ENCODE measurements at regions not wholly inside any gene's neighbourhood (a gene's known extent, or its start where the extent isn't known, plus 50 kb on each side); places are given as distances from the start of the nearest gene placed in this dataset.
A peak's percentile ranks its signal among the peaks of the same experiment; 100 is the strongest.

- H3K36me3 ChIP-seq (ENCODE audit: control insufficient read depth in 3 of 3, insufficient read depth in 2 of 3, low read depth in 1 of 3, low read length in 3 of 3) = no peaks in the 10 kb centered on the region
- no peak overlapping the region for H3K4me3 ChIP-seq (ENCODE audit: low read depth in 1 of 3, low read length in 3 of 3)
- FAIRE-seq (no peak), DNase-seq (no peak)
- H3K27me3 ChIP-seq (ENCODE audit: control insufficient read depth in 3 of 3, insufficient read depth in 3 of 3, low read length in 3 of 3) = peaks cover 0 to 3% (median 0%) of the 10 kb centered on the region in 3 donors
- H3K4me1 ChIP-seq (ENCODE audit: control insufficient read depth in 3 of 3, insufficient read depth in 2 of 3, low read depth in 1 of 3, low read length in 2 of 3) = no peaks in the 10 kb centered on the region
- no peak overlapping the region for H3K27ac ChIP-seq (ENCODE audit: low read depth in 1 of 3, low read length in 2 of 3)
- H3K9me3 ChIP-seq (ENCODE audit: control insufficient read depth in 2 of 2, insufficient read depth in 1 of 2, low read depth in 1 of 2, low read length in 1 of 2) = no peaks in the 10 kb centered on the region
- WGBS, 3 donors = 62 to 81% (median 71%) methylated on average over 4 of the region's 4 CpGs
These were observed 125.9 kb downstream of the RCN1 start for GRCh38 chr11:32216749-32217148.

GRCh38 chr11:32219320-32219719 lies 128.4 kb downstream of the RCN1 start:
- Histone ChIP-seq H3K4me1 (ENCODE audit: control insufficient read depth in 3 of 3, insufficient read depth in 2 of 3, low read depth in 1 of 3, low read length in 2 of 3) (no peaks in the 10 kb centered on the region), H3K27me3 (ENCODE audit: control insufficient read depth in 3 of 3, insufficient read depth in 3 of 3, low read length in 3 of 3) (peaks cover 0 to 3% (median 0%) of the 10 kb centered on the region in 3 donors), H3K27ac (ENCODE audit: low read depth in 1 of 3, low read length in 2 of 3) (no peak overlapping the region), H3K9me3 (ENCODE audit: control insufficient read depth in 2 of 2, insufficient read depth in 1 of 2, low read depth in 1 of 2, low read length in 1 of 2) (no peaks in the 10 kb centered on the region), H3K36me3 (ENCODE audit: control insufficient read depth in 3 of 3, insufficient read depth in 2 of 3, low read depth in 1 of 3, low read length in 3 of 3) (no peaks in the 10 kb centered on the region), H3K4me3 (ENCODE audit: low read depth in 1 of 3, low read length in 3 of 3) (no peak overlapping the region)
- WGBS, 3 donors = 63 to 76% (median 67%) methylated on average over 7 of the region's 7 CpGs
- DNase-seq (no peak), FAIRE-seq (no peak)

- FAIRE-seq (no peak), DNase-seq (no peak)
- peaks cover 0 to 4% (median 2%) of the 10 kb centered on the region in 3 donors for H3K27me3 ChIP-seq (ENCODE audit: control insufficient read depth in 3 of 3, insufficient read depth in 3 of 3, low read length in 3 of 3)
- 83 to 86% (median 85%) methylated on average over 14 of the region's 14 CpGs for WGBS, 3 donors
- no peak overlapping the region for H3K4me3 ChIP-seq (ENCODE audit: low read depth in 1 of 3, low read length in 3 of 3)
- H3K4me1 ChIP-seq (ENCODE audit: control insufficient read depth in 3 of 3, insufficient read depth in 2 of 3, low read depth in 1 of 3, low read length in 2 of 3) = no peaks in the 10 kb centered on the region
- H3K27ac ChIP-seq (ENCODE audit: low read depth in 1 of 3, low read length in 2 of 3) = no peak overlapping the region
- H3K36me3 ChIP-seq (ENCODE audit: control insufficient read depth in 3 of 3, insufficient read depth in 2 of 3, low read depth in 1 of 3, low read length in 3 of 3) = no peaks in the 10 kb centered on the region
- no peaks in the 10 kb centered on the region for H3K9me3 ChIP-seq (ENCODE audit: control insufficient read depth in 2 of 2, insufficient read depth in 1 of 2, low read depth in 1 of 2, low read length in 1 of 2)
These were observed 130.7 kb downstream of the RCN1 start for GRCh38 chr11:32221476-32222032.

GRCh38 chr11:32224580-32224979 lies 133.7 kb downstream of the RCN1 start:
- no peak for FAIRE-seq
- no peaks in the 10 kb centered on the region for H3K4me1 ChIP-seq (ENCODE audit: control insufficient read depth in 3 of 3, insufficient read depth in 2 of 3, low read depth in 1 of 3, low read length in 2 of 3)
- H3K9me3 ChIP-seq (ENCODE audit: control insufficient read depth in 2 of 2, insufficient read depth in 1 of 2, low read depth in 1 of 2, low read length in 1 of 2) = no peaks in the 10 kb centered on the region
- WGBS, 3 donors = 70 to 78% (median 74%) methylated on average over 3 of the region's 3 CpGs
- no peak overlapping the region for H3K4me3 ChIP-seq (ENCODE audit: low read depth in 1 of 3, low read length in 3 of 3)
- no peak overlapping the region for H3K27ac ChIP-seq (ENCODE audit: low read depth in 1 of 3, low read length in 2 of 3)
- H3K36me3 ChIP-seq (ENCODE audit: control insufficient read depth in 3 of 3, insufficient read depth in 2 of 3, low read depth in 1 of 3, low read length in 3 of 3) = no peaks in the 10 kb centered on the region
- H3K27me3 ChIP-seq (ENCODE audit: control insufficient read depth in 3 of 3, insufficient read depth in 3 of 3, low read length in 3 of 3) = peaks cover 0 to 4% (median 2%) of the 10 kb centered on the region in 3 donors
- no peak for DNase-seq

- 54 to 67% (median 56%) methylated on average over 14 of the region's 14 CpGs for WGBS, 3 donors
- H3K9me3 ChIP-seq (ENCODE audit: control insufficient read depth in 2 of 2, insufficient read depth in 1 of 2, low read depth in 1 of 2, low read length in 1 of 2) = no peaks in the 10 kb centered on the region
- H3K27me3 ChIP-seq (ENCODE audit: control insufficient read depth in 3 of 3, insufficient read depth in 3 of 3, low read length in 3 of 3) = peaks cover 0 to 4% (median 2%) of the 10 kb centered on the region in 3 donors
- H3K36me3 ChIP-seq (ENCODE audit: control insufficient read depth in 3 of 3, insufficient read depth in 2 of 3, low read depth in 1 of 3, low read length in 3 of 3) = no peaks in the 10 kb centered on the region
- no peak overlapping the region for H3K27ac ChIP-seq (ENCODE audit: low read depth in 1 of 3, low read length in 2 of 3)
- DNase-seq (no peak), FAIRE-seq (no peak)
- H3K4me1 ChIP-seq (ENCODE audit: control insufficient read depth in 3 of 3, insufficient read depth in 2 of 3, low read depth in 1 of 3, low read length in 2 of 3) = no peaks in the 10 kb centered on the region
- no peak overlapping the region for H3K4me3 ChIP-seq (ENCODE audit: low read depth in 1 of 3, low read length in 3 of 3)
These were observed 134.9 kb downstream of the RCN1 start for GRCh38 chr11:32225571-32226285.

GRCh38 chr11:32226480-32226879 lies 135.6 kb downstream of the RCN1 start:
- 78 to 87% (median 81%) methylated on average over 5 of the region's 5 CpGs for WGBS, 3 donors
- no peaks in the 10 kb centered on the region for H3K36me3 ChIP-seq (ENCODE audit: control insufficient read depth in 3 of 3, insufficient read depth in 2 of 3, low read depth in 1 of 3, low read length in 3 of 3)
- H3K27me3 ChIP-seq (ENCODE audit: control insufficient read depth in 3 of 3, insufficient read depth in 3 of 3, low read length in 3 of 3) = peaks cover 0 to 2% (median 2%) of the 10 kb centered on the region in 3 donors
- no peaks in the 10 kb centered on the region for H3K9me3 ChIP-seq (ENCODE audit: control insufficient read depth in 2 of 2, insufficient read depth in 1 of 2, low read depth in 1 of 2, low read length in 1 of 2)
- H3K4me1 ChIP-seq (ENCODE audit: control insufficient read depth in 3 of 3, insufficient read depth in 2 of 3, low read depth in 1 of 3, low read length in 2 of 3) = no peaks in the 10 kb centered on the region
- H3K4me3 ChIP-seq (ENCODE audit: low read depth in 1 of 3, low read length in 3 of 3) = no peak overlapping the region
- no peak for DNase-seq
- H3K27ac ChIP-seq (ENCODE audit: low read depth in 1 of 3, low read length in 2 of 3) = no peak overlapping the region
- no peak for FAIRE-seq

GRCh38 chr11:32229576-32230240 lies 138.8 kb downstream of the RCN1 start:
- Histone ChIP-seq H3K4me1 (ENCODE audit: control insufficient read depth in 3 of 3, insufficient read depth in 2 of 3, low read depth in 1 of 3, low read length in 2 of 3) (no peaks in the 10 kb centered on the region), H3K36me3 (ENCODE audit: control insufficient read depth in 3 of 3, insufficient read depth in 2 of 3, low read depth in 1 of 3, low read length in 3 of 3) (no peaks in the 10 kb centered on the region), H3K9me3 (ENCODE audit: control insufficient read depth in 2 of 2, insufficient read depth in 1 of 2, low read depth in 1 of 2, low read length in 1 of 2) (no peaks in the 10 kb centered on the region), H3K4me3 (ENCODE audit: low read depth in 1 of 3, low read length in 3 of 3) (no peak overlapping the region), H3K27ac (ENCODE audit: low read depth in 1 of 3, low read length in 2 of 3) (no peak overlapping the region), H3K27me3 (ENCODE audit: control insufficient read depth in 3 of 3, insufficient read depth in 3 of 3, low read length in 3 of 3) (peaks cover 0 to 2% (median 0%) of the 10 kb centered on the region in 3 donors)
- FAIRE-seq = no peak
- 83 to 91% (median 88%) methylated on average over 13 of the region's 13 CpGs for WGBS, 3 donors
- DNase-seq = no peak

- Histone ChIP-seq H3K4me1 (ENCODE audit: control insufficient read depth in 3 of 3, insufficient read depth in 2 of 3, low read depth in 1 of 3, low read length in 2 of 3) (no peaks in the 10 kb centered on the region), H3K27ac (ENCODE audit: low read depth in 1 of 3, low read length in 2 of 3) (no peak overlapping the region), H3K27me3 (ENCODE audit: control insufficient read depth in 3 of 3, insufficient read depth in 3 of 3, low read length in 3 of 3) (no peaks in the 10 kb centered on the region), H3K4me3 (ENCODE audit: low read depth in 1 of 3, low read length in 3 of 3) (no peak overlapping the region), H3K36me3 (ENCODE audit: control insufficient read depth in 3 of 3, insufficient read depth in 2 of 3, low read depth in 1 of 3, low read length in 3 of 3) (no peaks in the 10 kb centered on the region), H3K9me3 (ENCODE audit: control insufficient read depth in 2 of 2, insufficient read depth in 1 of 2, low read depth in 1 of 2, low read length in 1 of 2) (no peaks in the 10 kb centered on the region)
- peak; percentile 18 to 23 for DNase-seq
- FAIRE-seq = no peak
- WGBS, 3 donors = 48 to 55% (median 51%) methylated on average over 3 of the region's 3 CpGs
These were observed 141.1 kb downstream of the RCN1 start for GRCh38 chr11:32231909-32232493.
